ENCODE measurements at regions not wholly inside any gene's neighbourhood (a gene's known extent, or its start where the extent isn't known, plus 50 kb on each side); places are given as distances from the start of the nearest gene placed in this dataset.

GRCh38 chr6:91392951-91393350 is 806.1 kb upstream of the MAP3K7 start:
- no peak for DNase-seq
- H3K4me3 Mint-ChIP-seq, result no peak overlapping the region
- ChIA-PET POLR2A (no interaction called here), CTCF (no interaction called here)
- peaks cover 4% of the 10 kb centered on the region for H3K9me3 Mint-ChIP-seq
- H3K27ac Mint-ChIP-seq, result no peak overlapping the region
- no peaks in the 10 kb centered on the region for H3K4me1 Mint-ChIP-seq
- H3K27me3 Mint-ChIP-seq, result no peaks in the 10 kb centered on the region
- H3K36me3 Mint-ChIP-seq (ENCODE audit: low read depth), result no peaks in the 10 kb centered on the region

- no peak for DNase-seq
- Mint-ChIP-seq H3K27ac (no peak overlapping the region), H3K4me1 (no peaks in the 10 kb centered on the region), H3K9me3 (peaks cover 6% of the 10 kb centered on the region), H3K4me3 (no peak overlapping the region), H3K27me3 (no peaks in the 10 kb centered on the region), H3K36me3 (ENCODE audit: low read depth) (no peaks in the 10 kb centered on the region)
- POLR2A ChIA-PET, result no interaction called here
- CTCF ChIA-PET, result no interaction called here
Measured at GRCh38 chr6:91387290-91388059, 800.6 kb upstream of the MAP3K7 start.

- H3K4me1 Mint-ChIP-seq, result no peaks in the 10 kb centered on the region
- POLR2A ChIA-PET, result no interaction called here
- CTCF ChIA-PET, result no interaction called here
- peaks cover 4% of the 10 kb centered on the region for H3K9me3 Mint-ChIP-seq
- H3K4me3 Mint-ChIP-seq, result no peak overlapping the region
- no peak overlapping the region for H3K27ac Mint-ChIP-seq
- no peaks in the 10 kb centered on the region for H3K36me3 Mint-ChIP-seq (ENCODE audit: low read depth)
- DNase-seq, result no peak
- H3K27me3 Mint-ChIP-seq, result no peaks in the 10 kb centered on the region
Measured at GRCh38 chr6:91386204-91386603, 799.3 kb upstream of the MAP3K7 start.

- Mint-ChIP-seq H3K9me3 (peaks cover 4% of the 10 kb centered on the region), H3K27ac (no peak overlapping the region), H3K4me3 (no peak overlapping the region), H3K27me3 (no peaks in the 10 kb centered on the region), H3K4me1 (no peaks in the 10 kb centered on the region), H3K36me3 (ENCODE audit: low read depth) (no peaks in the 10 kb centered on the region)
- POLR2A ChIA-PET, result no interaction called here
- CTCF ChIA-PET, result no interaction called here
- no peak for DNase-seq
Measured at GRCh38 chr6:91383207-91383606, 796.3 kb upstream of the MAP3K7 start.

- no peak for DNase-seq
- no peak overlapping the region for H3K27ac Mint-ChIP-seq
- H3K9me3 Mint-ChIP-seq, result no peaks in the 10 kb centered on the region
- no peak overlapping the region for H3K4me3 Mint-ChIP-seq
- ChIA-PET POLR2A (no interaction called here), CTCF (interaction anchor here (0.6 kb wide), 1 partner anchor 431 kb away, joined by 3 read pairs; no protein-coding TSS in a partner anchor)
- no peaks in the 10 kb centered on the region for H3K36me3 Mint-ChIP-seq (ENCODE audit: low read depth)
- no peaks in the 10 kb centered on the region for H3K4me1 Mint-ChIP-seq
- H3K27me3 Mint-ChIP-seq, result no peaks in the 10 kb centered on the region
Measured at GRCh38 chr6:91376686-91377085, 789.8 kb upstream of the MAP3K7 start.

- no peak overlapping the region for H3K27ac Mint-ChIP-seq
- POLR2A ChIA-PET, result no interaction called here
- H3K4me3 Mint-ChIP-seq, result no peak overlapping the region
Measured at GRCh38 chr6:91366781-91367180, 779.9 kb upstream of the MAP3K7 start.

GRCh38 chr6:91358986-91359385 is 772.1 kb upstream of the MAP3K7 start:
- Mint-ChIP-seq H3K27me3 (no peaks in the 10 kb centered on the region), H3K4me3 (no peak overlapping the region), H3K4me1 (no peaks in the 10 kb centered on the region), H3K27ac (no peak overlapping the region), H3K9me3 (no peaks in the 10 kb centered on the region), H3K36me3 (ENCODE audit: low read depth) (no peaks in the 10 kb centered on the region)
- CTCF ChIA-PET, result no interaction called here
- no peak for DNase-seq
- POLR2A ChIA-PET, result no interaction called here

More at GRCh38 chr6:91366781-91367180, 779.9 kb upstream of the MAP3K7 start:
- no peaks in the 10 kb centered on the region for H3K27me3 Mint-ChIP-seq
- H3K9me3 Mint-ChIP-seq, result no peaks in the 10 kb centered on the region
- no peaks in the 10 kb centered on the region for H3K4me1 Mint-ChIP-seq
- DNase-seq, result no peak
- CTCF ChIA-PET, result no interaction called here
- H3K36me3 Mint-ChIP-seq (ENCODE audit: low read depth), result no peaks in the 10 kb centered on the region

GRCh38 chr6:91352878-91353277 is 766.0 kb upstream of the MAP3K7 start:
- Mint-ChIP-seq H3K27me3 (no peaks in the 10 kb centered on the region), H3K9me3 (no peaks in the 10 kb centered on the region), H3K4me3 (no peak overlapping the region), H3K4me1 (no peaks in the 10 kb centered on the region), H3K27ac (no peak overlapping the region), H3K36me3 (ENCODE audit: low read depth) (no peaks in the 10 kb centered on the region)
- POLR2A ChIA-PET, result no interaction called here
- DNase-seq, result no peak
- CTCF ChIA-PET, result no interaction called here

GRCh38 chr6:91352321-91352720 is 765.4 kb upstream of the MAP3K7 start:
- no peaks in the 10 kb centered on the region for H3K9me3 Mint-ChIP-seq
- no peak for DNase-seq
- no peak overlapping the region for H3K27ac Mint-ChIP-seq
- CTCF ChIA-PET, result no interaction called here
- no peak overlapping the region for H3K4me3 Mint-ChIP-seq
- H3K27me3 Mint-ChIP-seq, result no peaks in the 10 kb centered on the region
- no peaks in the 10 kb centered on the region for H3K4me1 Mint-ChIP-seq
- no peaks in the 10 kb centered on the region for H3K36me3 Mint-ChIP-seq (ENCODE audit: low read depth)
- POLR2A ChIA-PET, result no interaction called here

GRCh38 chr6:91350146-91350908 is 763.5 kb upstream of the MAP3K7 start:
- no peaks in the 10 kb centered on the region for H3K9me3 Mint-ChIP-seq
- no peak overlapping the region for H3K4me3 Mint-ChIP-seq
- H3K27ac Mint-ChIP-seq, result no peak overlapping the region
- POLR2A ChIA-PET, result no interaction called here
- no peaks in the 10 kb centered on the region for H3K36me3 Mint-ChIP-seq (ENCODE audit: low read depth)
- no peaks in the 10 kb centered on the region for H3K27me3 Mint-ChIP-seq
- no peak for DNase-seq
- CTCF ChIA-PET, result no interaction called here
- no peaks in the 10 kb centered on the region for H3K4me1 Mint-ChIP-seq

GRCh38 chr6:91341473-91341872 is 754.6 kb upstream of the MAP3K7 start:
- Mint-ChIP-seq H3K27me3 (no peaks in the 10 kb centered on the region), H3K36me3 (ENCODE audit: low read depth) (no peaks in the 10 kb centered on the region), H3K4me3 (no peak overlapping the region), H3K27ac (no peak overlapping the region), H3K4me1 (no peaks in the 10 kb centered on the region), H3K9me3 (no peaks in the 10 kb centered on the region)
- ChIA-PET POLR2A (no interaction called here), CTCF (no interaction called here)
- no peak for DNase-seq

GRCh38 chr6:91340896-91341395 is 754.1 kb upstream of the MAP3K7 start:
- no peaks in the 10 kb centered on the region for H3K4me1 Mint-ChIP-seq
- no peak overlapping the region for H3K27ac Mint-ChIP-seq
- H3K27me3 Mint-ChIP-seq, result no peaks in the 10 kb centered on the region
- DNase-seq, result no peak
- no peaks in the 10 kb centered on the region for H3K9me3 Mint-ChIP-seq
- no peak overlapping the region for H3K4me3 Mint-ChIP-seq
- ChIA-PET POLR2A (no interaction called here), CTCF (no interaction called here)
- H3K36me3 Mint-ChIP-seq (ENCODE audit: low read depth), result no peaks in the 10 kb centered on the region

GRCh38 chr6:91337967-91338366 is 751.1 kb upstream of the MAP3K7 start:
- ChIA-PET POLR2A (no interaction called here), CTCF (interaction anchor here (1.1 kb wide), 1 partner anchor 17 kb away, joined by 3 read pairs; no protein-coding TSS in a partner anchor)
- no peaks in the 10 kb centered on the region for H3K36me3 Mint-ChIP-seq (ENCODE audit: low read depth)
- no peak overlapping the region for H3K4me3 Mint-ChIP-seq
- no peak for DNase-seq
- no peaks in the 10 kb centered on the region for H3K9me3 Mint-ChIP-seq
- no peaks in the 10 kb centered on the region for H3K27me3 Mint-ChIP-seq
- no peaks in the 10 kb centered on the region for H3K4me1 Mint-ChIP-seq
- H3K27ac Mint-ChIP-seq, result no peak overlapping the region

GRCh38 chr6:91330896-91331295 is 744.0 kb upstream of the MAP3K7 start:
- no peak overlapping the region for H3K27ac Mint-ChIP-seq
- ChIA-PET CTCF (no interaction called here), POLR2A (no interaction called here)
- H3K4me3 Mint-ChIP-seq, result no peak overlapping the region
- H3K4me1 Mint-ChIP-seq, result no peaks in the 10 kb centered on the region
- no peaks in the 10 kb centered on the region for H3K27me3 Mint-ChIP-seq
- DNase-seq, result no peak
- no peaks in the 10 kb centered on the region for H3K36me3 Mint-ChIP-seq (ENCODE audit: low read depth)
- no peaks in the 10 kb centered on the region for H3K9me3 Mint-ChIP-seq
